IPS-NIHi11 (cell line): ENCODE measurements at regions not wholly inside any gene's neighbourhood (a gene's known extent, or its start where the extent isn't known, plus 50 kb on each side); places are given as distances from the start of the nearest gene placed in this dataset.
"Not testable (repeated sequence)": the region's sequence is repeated elsewhere in the genome, so short reads cannot be mapped to it uniquely, and the experiment has no call there.

Experiments used
- DNase-seq: peaks from one replicate; pipeline ENCODE4 v3.0.0; 2012; ENCODE audit warnings: mixed read lengths, low spot score

DNA sequence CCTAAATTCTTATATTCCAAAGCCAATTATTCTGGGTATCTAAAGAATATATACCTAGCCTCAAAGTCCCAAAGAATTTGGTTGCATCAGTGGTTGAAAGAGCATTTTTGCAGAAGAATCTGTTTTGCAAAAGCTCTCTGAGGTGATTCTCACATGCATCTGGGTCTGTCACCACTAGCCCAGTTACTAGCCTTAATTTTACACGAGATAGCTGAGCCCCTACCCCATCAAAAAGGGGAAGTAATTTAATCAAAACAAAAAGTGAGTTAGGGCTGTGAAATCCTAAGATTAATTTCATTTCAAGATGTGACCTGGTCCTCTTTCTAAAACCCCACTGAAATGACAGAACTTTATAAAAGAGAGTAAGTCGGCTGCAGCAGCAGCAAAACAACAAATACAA lies 53.7 kb upstream of the ZSCAN2 start:
- not testable (repeated sequence) for DNase-seq

DNA sequence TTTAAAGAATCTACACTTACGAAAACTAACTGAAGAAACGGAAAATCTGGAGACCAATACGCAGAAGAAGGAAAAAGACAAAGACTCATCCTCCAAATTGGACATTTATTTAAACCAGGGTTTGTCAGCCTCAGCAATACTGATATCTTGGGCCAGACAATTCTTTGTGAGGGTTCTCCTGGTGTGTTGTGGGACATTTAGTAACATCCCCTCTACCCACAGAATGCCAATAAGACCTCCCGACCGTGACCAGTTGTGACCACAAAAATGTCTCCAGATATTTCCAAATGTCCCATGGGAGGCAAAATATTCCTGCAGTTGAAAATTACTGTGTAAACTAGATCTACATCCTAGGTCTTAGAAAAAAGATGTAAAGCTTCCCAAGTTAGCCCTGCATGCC lies 50.3 kb upstream of the ZSCAN2 start:
- not testable (repeated sequence) for DNase-seq
